ACC112 (cell line): ENCODE measurements at regions not wholly inside any gene's neighbourhood (a gene's known extent, or its start where the extent isn't known, plus 50 kb on each side); places are given as distances from the start of the nearest gene placed in this dataset.

ENCODE experiments used
- H2AFZ ChIP-seq: fragments of 200-600 bp; sonication (generic); one replicate; pipeline ENCODE4 v1.6.0; 2017; ENCODE audit warnings: antibody characterized with exemption, low read length; ENCODE audit not compliant: unreplicated experiment
- H3K27ac ChIP-seq: fragments of 200-600 bp; sonication (generic); 2 replicates; pipeline ENCODE4 v1.5.1; 2014; ENCODE audit warnings: low read depth, mild to moderate bottlenecking, antibody characterized with exemption, low read length, moderate library complexity
- H3K27me3 ChIP-seq: fragments of 200-600 bp; sonication (generic); 2 replicates; pipeline ENCODE4 v1.6.1; 2014; ENCODE audit warnings: mild to moderate bottlenecking, antibody characterized with exemption, low read length, moderate library complexity, mixed read lengths; ENCODE audit not compliant: insufficient read depth
- H3K36me3 ChIP-seq: fragments of 200-600 bp; sonication (generic); 2 replicates; pipeline ENCODE4 v1.6.1; 2016; ENCODE audit warnings: mild to moderate bottlenecking, antibody characterized with exemption, low read length, moderate library complexity, mixed read lengths; ENCODE audit not compliant: insufficient read depth
- H3K4me1 ChIP-seq: fragments of 200-600 bp; sonication (generic); one replicate; pipeline ENCODE4 v1.6.1; 2016; ENCODE audit warnings: low read length, mixed read lengths; ENCODE audit not compliant: insufficient read depth, unreplicated experiment, control insufficient read depth
- H3K4me3 ChIP-seq: fragments of 200-600 bp; sonication (generic); 2 replicates; pipeline ENCODE4 v1.5.1; 2014; ENCODE audit warnings: mild to moderate bottlenecking, low read depth, low read length
- H3K79me2 ChIP-seq: fragments of 200-600 bp; sonication (generic); one replicate; pipeline ENCODE4 v1.6.0; 2016; ENCODE audit warnings: low read length; ENCODE audit not compliant: control insufficient read depth, unreplicated experiment, insufficient read depth

DNA sequence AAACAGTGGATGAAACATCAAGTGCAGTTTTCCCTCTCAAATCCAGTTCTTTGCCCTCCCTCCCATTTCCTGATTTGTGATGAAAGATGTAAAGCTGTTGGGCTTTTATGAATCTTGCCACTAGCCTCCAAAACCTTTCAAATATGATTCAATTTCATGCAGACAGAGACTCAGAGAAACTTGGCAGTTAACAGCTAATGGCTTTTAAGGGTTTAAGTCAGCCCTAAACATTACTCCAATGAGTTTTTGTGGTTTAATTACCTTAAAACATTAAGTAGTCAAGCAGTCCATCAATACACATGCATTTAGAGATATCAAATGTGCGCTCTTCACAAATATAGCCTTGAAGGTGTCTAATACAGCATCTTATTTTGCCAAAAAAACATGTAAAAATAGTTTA lies 1594.0 kb upstream of the GOT2 start:
- Histone ChIP-seq H3K79me2 (no peaks in the 10 kb centered on the region), H3K36me3 (no peaks in the 10 kb centered on the region), H3K4me3 (no peak overlapping the region), H3K27ac (no peak overlapping the region), H3K4me1 (no peaks in the 10 kb centered on the region), H3K27me3 (no peaks in the 10 kb centered on the region), H2AFZ (no peak overlapping the region)

DNA sequence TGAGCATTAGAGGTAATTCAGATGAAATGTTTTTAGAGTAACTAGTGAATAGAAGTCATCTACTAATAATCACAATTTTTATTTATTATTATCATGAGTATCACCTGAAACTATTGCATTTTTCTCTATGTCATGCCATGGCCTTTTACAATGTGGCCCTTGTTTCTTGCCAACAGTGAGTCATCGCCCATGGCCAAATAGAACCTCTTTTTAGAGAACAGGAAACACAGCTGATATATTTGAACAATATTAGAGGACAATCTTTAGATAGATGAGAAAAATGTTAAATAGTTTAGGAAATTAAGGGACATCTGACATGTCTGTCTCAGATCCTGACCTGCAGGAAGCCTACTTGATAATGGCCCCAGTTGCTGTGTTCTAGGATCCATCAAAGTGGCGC lies 1584.4 kb upstream of the GOT2 start:
- no peak overlapping the region for H2AFZ ChIP-seq
- H3K27me3 ChIP-seq = no peaks in the 10 kb centered on the region
- no peaks in the 10 kb centered on the region for H3K4me1 ChIP-seq
- H3K4me3 ChIP-seq = no peak overlapping the region
- H3K27ac ChIP-seq = no peak overlapping the region
- H3K36me3 ChIP-seq = no peaks in the 10 kb centered on the region
- no peaks in the 10 kb centered on the region for H3K79me2 ChIP-seq

DNA sequence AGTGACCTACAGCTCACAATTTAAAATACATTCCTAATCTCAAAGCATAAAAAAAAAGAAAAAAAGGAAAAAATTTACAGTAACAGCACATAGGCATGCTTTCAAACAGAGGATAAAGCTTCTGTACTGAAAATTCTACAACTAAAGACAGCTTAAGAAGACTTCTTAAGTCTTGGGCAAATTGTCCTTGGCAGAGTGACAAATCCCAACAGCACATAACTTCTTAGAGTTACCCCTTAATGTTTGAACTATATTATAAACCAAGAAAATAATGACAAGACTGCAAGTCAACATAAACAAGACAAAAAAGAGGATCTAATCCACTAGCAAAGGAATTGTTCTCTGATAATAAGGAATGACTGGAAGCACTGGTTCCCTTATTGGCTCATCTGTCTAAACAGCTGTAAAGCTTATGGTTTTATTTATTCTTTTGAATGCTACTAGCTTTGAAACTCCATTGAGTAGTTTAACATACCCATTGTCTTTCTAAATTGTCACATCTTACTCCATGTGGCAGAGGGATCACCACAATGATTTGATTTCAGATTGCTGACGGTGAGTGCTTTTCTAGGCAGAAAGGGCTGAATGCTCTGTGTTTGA lies 1576.8 kb upstream of the GOT2 start:
- Histone ChIP-seq H3K27me3 (no peaks in the 10 kb centered on the region), H3K4me3 (no peak overlapping the region), H3K36me3 (no peaks in the 10 kb centered on the region), H3K4me1 (no peaks in the 10 kb centered on the region), H2AFZ (no peak overlapping the region), H3K79me2 (no peaks in the 10 kb centered on the region), H3K27ac (no peak overlapping the region)

DNA sequence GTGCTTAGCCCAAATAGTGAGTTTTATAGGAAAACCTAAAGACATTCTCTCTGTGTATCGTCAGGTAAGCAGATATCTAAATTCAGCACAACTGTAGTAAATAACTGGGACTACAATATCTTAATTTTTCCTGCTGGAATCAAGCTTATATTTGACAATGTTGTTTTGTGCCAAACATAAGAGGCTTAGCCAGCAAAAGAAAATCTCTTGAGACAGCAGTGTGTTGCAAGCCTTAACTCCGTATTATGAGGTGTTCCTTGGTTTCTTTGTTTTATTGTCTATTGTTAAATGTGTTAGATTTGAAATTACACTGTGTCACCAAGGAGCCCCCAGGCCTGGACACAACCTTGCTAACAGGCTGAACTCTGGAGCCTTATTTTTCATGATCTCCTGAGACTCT lies 1570.6 kb upstream of the GOT2 start:
- Histone ChIP-seq H3K36me3 (no peaks in the 10 kb centered on the region), H3K27ac (no peak overlapping the region), H2AFZ (no peak overlapping the region), H3K27me3 (no peaks in the 10 kb centered on the region), H3K4me3 (no peak overlapping the region), H3K4me1 (no peaks in the 10 kb centered on the region), H3K79me2 (no peaks in the 10 kb centered on the region)

DNA sequence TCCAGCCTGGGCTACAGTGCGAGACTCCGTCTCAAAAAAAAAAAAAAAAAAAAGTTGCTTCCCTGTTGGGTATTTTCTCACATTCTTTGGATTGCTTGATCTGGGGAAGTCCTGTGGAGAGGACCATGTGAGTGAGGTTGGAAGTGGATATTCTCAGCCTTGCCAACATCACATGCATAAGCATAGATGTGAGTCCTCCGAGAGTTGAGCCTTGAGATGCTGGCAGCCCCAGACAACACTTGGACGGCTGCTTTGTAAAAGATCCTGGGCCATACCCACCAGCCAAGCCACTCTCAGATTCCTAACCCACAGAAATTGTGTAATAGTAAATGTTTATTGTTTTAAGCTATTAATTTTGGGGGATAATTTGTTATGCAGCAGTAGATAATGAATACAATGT lies 1570.0 kb upstream of the GOT2 start:
- H3K36me3 ChIP-seq = no peaks in the 10 kb centered on the region
- no peaks in the 10 kb centered on the region for H3K27me3 ChIP-seq
- no peaks in the 10 kb centered on the region for H3K4me1 ChIP-seq
- H3K27ac ChIP-seq = no peak overlapping the region
- H2AFZ ChIP-seq = no peak overlapping the region
- no peaks in the 10 kb centered on the region for H3K79me2 ChIP-seq
- no peak overlapping the region for H3K4me3 ChIP-seq

DNA sequence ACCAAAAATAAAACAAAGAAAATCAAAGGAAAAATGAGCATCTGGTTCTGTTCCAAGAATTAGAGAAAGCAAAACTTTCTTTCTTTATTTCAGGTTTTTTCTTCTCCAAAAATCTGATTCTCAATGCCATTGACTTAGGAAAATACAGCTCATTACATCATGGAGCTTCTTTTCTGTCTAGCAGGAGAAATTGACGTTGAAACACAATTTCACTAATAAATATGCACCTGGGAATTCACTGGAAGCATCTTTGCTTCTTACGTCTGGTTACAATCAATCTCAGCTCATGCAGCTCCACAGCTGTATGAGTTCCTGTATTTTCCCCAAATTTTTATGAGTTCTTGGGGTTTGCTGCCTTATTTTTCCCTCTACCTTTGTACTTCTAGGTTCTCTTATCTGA lies 1568.6 kb upstream of the GOT2 start:
- Histone ChIP-seq H3K4me3 (no peak overlapping the region), H3K27ac (no peak overlapping the region), H3K4me1 (no peaks in the 10 kb centered on the region), H2AFZ (no peak overlapping the region), H3K36me3 (no peaks in the 10 kb centered on the region), H3K79me2 (no peaks in the 10 kb centered on the region), H3K27me3 (no peaks in the 10 kb centered on the region)

DNA sequence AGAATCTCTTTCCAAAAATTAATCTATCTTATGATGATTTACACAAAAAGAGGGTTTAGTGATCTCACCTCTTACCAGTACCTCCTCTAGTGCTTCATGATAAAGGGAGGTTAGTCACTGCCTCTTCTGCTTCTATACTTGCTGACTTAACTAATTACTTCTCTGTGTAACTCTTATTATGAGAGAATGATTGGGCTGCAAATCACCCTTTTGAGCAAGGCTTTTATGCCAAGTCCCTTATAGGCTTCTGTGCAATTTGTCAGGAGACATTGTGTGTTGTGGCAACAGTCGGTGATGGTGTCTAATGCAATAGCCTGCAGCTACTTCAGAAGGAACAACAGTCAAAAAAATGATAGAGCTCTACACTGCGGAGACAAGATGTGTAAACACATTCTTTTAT lies 1568.1 kb upstream of the GOT2 start:
- Histone ChIP-seq H3K4me1 (no peaks in the 10 kb centered on the region), H3K27me3 (no peaks in the 10 kb centered on the region), H3K4me3 (no peak overlapping the region), H3K36me3 (no peaks in the 10 kb centered on the region), H3K27ac (no peak overlapping the region), H2AFZ (no peak overlapping the region), H3K79me2 (no peaks in the 10 kb centered on the region)

DNA sequence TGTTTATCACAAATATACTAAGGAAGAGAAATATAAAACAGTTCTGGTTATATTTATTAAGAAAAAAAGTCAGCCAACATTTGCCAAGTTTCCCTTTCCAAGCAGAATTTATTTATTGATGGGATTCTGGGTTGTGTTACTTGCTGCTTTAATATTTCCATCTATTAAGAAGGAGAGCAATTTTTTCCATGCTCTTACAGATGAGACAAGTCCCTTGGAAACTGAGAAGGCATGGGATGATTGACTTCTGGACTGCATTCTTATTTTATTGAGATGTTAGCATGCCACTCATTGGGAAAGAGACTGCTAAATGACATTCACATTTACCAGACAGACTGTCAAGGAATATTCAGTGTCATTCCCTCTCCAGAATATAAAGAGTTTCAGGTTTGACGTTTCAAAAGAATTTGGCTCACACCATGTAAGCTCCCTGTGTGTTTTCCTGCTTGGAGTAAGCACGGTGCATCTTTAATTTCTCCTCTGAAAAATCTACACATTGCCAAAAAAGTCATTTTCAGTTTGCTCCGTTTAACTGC lies 1565.2 kb upstream of the GOT2 start:
- no peaks in the 10 kb centered on the region for H3K36me3 ChIP-seq
- no peaks in the 10 kb centered on the region for H3K27me3 ChIP-seq
- H3K79me2 ChIP-seq = no peaks in the 10 kb centered on the region
- H2AFZ ChIP-seq = no peak overlapping the region
- H3K4me1 ChIP-seq = no peaks in the 10 kb centered on the region
- H3K4me3 ChIP-seq = no peak overlapping the region
- no peak overlapping the region for H3K27ac ChIP-seq

DNA sequence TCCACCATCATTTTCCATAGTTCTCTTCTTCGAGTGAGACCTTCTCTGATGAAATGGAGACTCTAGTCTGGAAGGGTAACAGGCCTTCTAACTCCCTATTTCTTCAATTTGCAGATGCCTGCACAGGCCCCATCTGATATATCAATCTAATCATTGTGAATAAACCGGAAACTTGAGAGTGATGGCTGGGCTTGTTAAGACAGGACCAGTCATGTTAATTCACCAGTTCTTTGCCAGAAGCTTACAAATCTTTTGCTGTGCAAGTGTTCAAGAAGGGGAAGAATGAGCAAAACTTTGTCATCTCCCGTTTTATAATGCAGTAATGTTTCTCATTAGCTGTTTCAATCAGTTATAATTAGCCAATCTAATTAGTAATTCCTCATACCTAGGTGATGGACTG lies 1561.3 kb upstream of the GOT2 start:
- no peaks in the 10 kb centered on the region for H3K36me3 ChIP-seq
- no peaks in the 10 kb centered on the region for H3K4me1 ChIP-seq
- H2AFZ ChIP-seq = no peak overlapping the region
- no peaks in the 10 kb centered on the region for H3K79me2 ChIP-seq
- H3K4me3 ChIP-seq = no peak overlapping the region
- H3K27me3 ChIP-seq = no peaks in the 10 kb centered on the region
- H3K27ac ChIP-seq = no peak overlapping the region

DNA sequence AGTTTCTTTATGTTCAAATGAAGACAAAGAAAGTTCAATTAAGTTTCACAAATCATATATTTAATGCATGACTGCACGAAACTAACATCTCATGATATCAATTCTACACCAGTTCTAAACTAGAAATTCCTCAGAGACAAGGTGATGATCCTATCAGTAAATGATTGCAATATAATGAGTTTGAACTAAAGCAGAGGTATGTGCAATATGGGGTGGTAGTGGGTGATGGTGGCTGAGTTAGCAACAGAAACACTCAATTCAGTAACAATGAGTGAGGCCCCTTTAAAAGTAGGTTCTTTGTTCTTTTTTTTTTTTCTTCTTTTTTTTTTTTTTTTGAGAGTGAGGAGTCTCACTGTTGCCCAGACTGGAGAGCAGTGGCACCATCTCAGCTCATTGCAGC lies 1551.7 kb upstream of the GOT2 start:
- no peaks in the 10 kb centered on the region for H3K79me2 ChIP-seq
- H3K4me3 ChIP-seq = no peak overlapping the region
- H2AFZ ChIP-seq = no peak overlapping the region
- H3K36me3 ChIP-seq = no peaks in the 10 kb centered on the region
- no peak overlapping the region for H3K27ac ChIP-seq
- no peaks in the 10 kb centered on the region for H3K4me1 ChIP-seq
- H3K27me3 ChIP-seq = no peaks in the 10 kb centered on the region

DNA sequence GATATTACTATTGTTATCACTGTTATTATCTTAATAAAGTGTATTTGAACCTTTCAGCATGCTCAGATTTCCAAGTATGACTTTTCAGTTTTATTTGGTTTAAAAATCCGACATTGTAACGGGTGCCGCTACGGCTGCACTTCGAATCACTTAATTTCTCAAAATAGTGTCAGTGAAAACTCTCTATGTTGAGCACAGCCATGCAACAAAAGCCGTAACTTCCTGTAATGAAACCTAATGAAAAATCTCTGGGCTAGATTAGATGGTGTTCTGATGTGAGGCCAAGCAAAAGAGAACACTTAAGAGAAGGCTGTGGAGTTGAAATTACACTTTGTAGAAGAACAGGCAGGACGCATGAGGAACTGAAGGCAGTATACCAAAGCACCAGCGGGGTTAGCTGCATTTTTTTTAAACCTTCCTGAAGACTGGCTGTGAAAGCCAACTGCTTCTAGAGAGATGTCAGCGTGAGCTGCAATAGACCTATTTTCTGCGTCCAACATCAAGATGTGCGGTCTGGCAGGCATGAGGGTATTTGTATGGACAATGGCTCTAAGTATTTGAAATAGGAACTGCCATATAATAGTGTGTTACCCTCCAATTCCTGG lies 1545.0 kb upstream of the GOT2 start:
- Histone ChIP-seq H3K4me3 (no peak overlapping the region), H3K36me3 (no peaks in the 10 kb centered on the region), H3K4me1 (no peaks in the 10 kb centered on the region), H3K27ac (no peak overlapping the region), H2AFZ (no peak overlapping the region), H3K27me3 (no peaks in the 10 kb centered on the region), H3K79me2 (no peaks in the 10 kb centered on the region)
